H9 (cell line): ENCODE measurements at regions not wholly inside any gene's neighbourhood (a gene's known extent, or its start where the extent isn't known, plus 50 kb on each side); places are given as distances from the start of the nearest gene placed in this dataset.

Source experiments
- DNase-seq: peaks from one replicate; pipeline ENCODE4 v3.0.0-alpha.2; 2017
- H2AFZ ChIP-seq: one replicate; pipeline ENCODE4 v1.6.1; 2013; ENCODE audit warnings: mild to moderate bottlenecking, low read length, control low read depth, moderate library complexity
- H2AK5ac ChIP-seq: 2 replicates; pipeline ENCODE4 v1.6.1; 2013; ENCODE audit warnings: low read length, control low read depth, mixed read lengths; ENCODE audit not compliant: insufficient read length
- H2BK120ac ChIP-seq: one replicate; pipeline ENCODE4 v1.6.1; 2013; ENCODE audit warnings: low read depth, mild to moderate bottlenecking, low read length, control low read depth, inconsistent platforms; ENCODE audit not compliant: poor library complexity, severe bottlenecking
- H2BK12ac ChIP-seq: 2 replicates; pipeline ENCODE4 v1.6.1; 2013; ENCODE audit warnings: low read length, control low read depth, mixed read lengths, low read depth; ENCODE audit not compliant: insufficient read length
- H2BK15ac ChIP-seq: 2 replicates; pipeline ENCODE4 v1.6.1; 2013; ENCODE audit warnings: low read depth, low read length, control low read depth
- H2BK20ac ChIP-seq: one replicate; pipeline ENCODE4 v1.6.1; 2013; ENCODE audit warnings: low read depth, mild to moderate bottlenecking, low read length, control low read depth, inconsistent platforms; ENCODE audit not compliant: poor library complexity, severe bottlenecking
- H2BK5ac ChIP-seq: 2 replicates; pipeline ENCODE4 v1.6.1; 2013; ENCODE audit warnings: low read length, control low read depth, mixed read lengths; ENCODE audit not compliant: insufficient read length
- H3K14ac ChIP-seq: 2 replicates; pipeline ENCODE4 v1.6.1; 2013; ENCODE audit warnings: low read length, control low read depth; ENCODE audit not compliant: insufficient read depth
- H3K18ac ChIP-seq: 2 replicates; pipeline ENCODE4 v1.6.1; 2013; ENCODE audit warnings: low read depth, mild to moderate bottlenecking, mixed read lengths, low read length, control low read depth; ENCODE audit not compliant: insufficient read length
- H3K23ac ChIP-seq: 2 replicates; pipeline ENCODE4 v1.6.1; 2013; ENCODE audit warnings: low read length, control low read depth, mixed read lengths, low read depth; ENCODE audit not compliant: insufficient read length
- H3K23me2 ChIP-seq: 2 replicates; pipeline ENCODE4 v1.6.1; 2013; ENCODE audit warnings: low read depth, mild to moderate bottlenecking, mixed read lengths, low read length, control low read depth; ENCODE audit not compliant: insufficient read length, poor library complexity, severe bottlenecking
- H3K27ac ChIP-seq: 2 replicates; pipeline ENCODE4 v1.5.1; 2013; ENCODE audit warnings: low read length, control low read depth, mixed read lengths, low read depth; ENCODE audit not compliant: insufficient read length
- H3K27me3 ChIP-seq: 2 replicates; pipeline ENCODE4 v1.6.1; 2013; ENCODE audit warnings: low read length, control low read depth, inconsistent platforms; ENCODE audit not compliant: insufficient read depth
- H3K4ac ChIP-seq: 2 replicates; pipeline ENCODE4 v1.6.1; 2013; ENCODE audit warnings: low read depth, mild to moderate bottlenecking, control low read depth, inconsistent platforms, low read length, moderate library complexity
- H3K4me1 ChIP-seq: 2 replicates; pipeline ENCODE4 v1.6.1; 2013; ENCODE audit warnings: low read length, control low read depth, inconsistent platforms; ENCODE audit not compliant: insufficient read depth
- H3K4me2 ChIP-seq: 2 replicates; pipeline ENCODE4 v1.6.1; 2013; ENCODE audit warnings: low read length, control low read depth, mixed read lengths; ENCODE audit not compliant: insufficient read length, insufficient read depth
- H3K56ac ChIP-seq: 2 replicates; pipeline ENCODE4 v1.6.1; 2013; ENCODE audit warnings: low read depth, mild to moderate bottlenecking, mixed read lengths, low read length, control low read depth; ENCODE audit not compliant: insufficient read length
- H3K79me1 ChIP-seq: 2 replicates; pipeline ENCODE4 v1.6.1; 2013; ENCODE audit warnings: low read depth, mild to moderate bottlenecking, moderate library complexity, low read length, control low read depth, inconsistent platforms; ENCODE audit not compliant: insufficient read depth, poor library complexity, severe bottlenecking
- H3K79me2 ChIP-seq: 2 replicates; pipeline ENCODE4 v1.6.1; 2013; ENCODE audit warnings: low read length, control low read depth, inconsistent platforms; ENCODE audit not compliant: insufficient read depth
- H3K9ac ChIP-seq: 2 replicates; pipeline ENCODE4 v1.6.1; 2013; ENCODE audit warnings: low read length, control low read depth, mixed read lengths; ENCODE audit not compliant: insufficient read length; ENCODE audit errors: extremely low read depth
- H3K9me3 ChIP-seq: one replicate; pipeline ENCODE4 v1.6.1; 2013; ENCODE audit warnings: low read depth, low read length, inconsistent platforms; ENCODE audit not compliant: control insufficient read depth
- H3T11ph ChIP-seq: one replicate; pipeline ENCODE4 v1.6.1; 2013; ENCODE audit warnings: mild to moderate bottlenecking, low read length, control low read depth, inconsistent platforms
- H4K20me1 ChIP-seq: one replicate; pipeline ENCODE4 v1.6.1; 2013; ENCODE audit not compliant: control insufficient read depth, insufficient read length, insufficient read depth
- H4K5ac ChIP-seq: 2 replicates; pipeline ENCODE4 v1.6.1; 2013; ENCODE audit warnings: low read depth, mild to moderate bottlenecking, mixed read lengths, low read length, control low read depth; ENCODE audit not compliant: insufficient read length
- H4K8ac ChIP-seq: replicated peaks from 2 replicates; pipeline ENCODE4 v1.6.1; 2013; ENCODE audit warnings: low read length, control low read depth, mixed read lengths, low read depth; ENCODE audit not compliant: insufficient read length
- H4K91ac ChIP-seq: 2 replicates; pipeline ENCODE4 v1.6.1; 2013; ENCODE audit warnings: low read depth, mild to moderate bottlenecking, moderate library complexity, mixed read lengths, low read length, control low read depth; ENCODE audit not compliant: insufficient read length
- H3K27ac Mint-ChIP-seq, 3 experiments: 2 replicates in 2 of 3; 3 replicates in 1 of 3; pipeline ENCODE4 v1.8.0; 2020 to 2021; ENCODE audit warnings: mixed read lengths in 3 of 3, mild to moderate bottlenecking in 1 of 3, moderate library complexity in 1 of 3
- H3K27me3 Mint-ChIP-seq: 2 replicates; pipeline ENCODE4 v1.8.0; 2021; ENCODE audit warnings: low read depth, mild to moderate bottlenecking, moderate library complexity, mixed read lengths
- H3K36me3 Mint-ChIP-seq, 3 experiments: 2 replicates in 2 of 3; 3 replicates in 1 of 3; pipeline ENCODE4 v1.8.0; 2020 to 2021; ENCODE audit warnings: low read depth in 3 of 3, mixed read lengths in 3 of 3; ENCODE audit not compliant: insufficient read depth in 1 of 3
- H3K4me1 Mint-ChIP-seq, 2 experiments: 2 replicates each; pipeline ENCODE4 v1.8.0; 2020; ENCODE audit warnings: mixed read lengths in 2 of 2
- H3K4me3 Mint-ChIP-seq, 2 experiments: 2 replicates in 1 of 2; 3 replicates in 1 of 2; pipeline ENCODE4 v1.8.0; 2020 to 2021; ENCODE audit warnings: mild to moderate bottlenecking in 2 of 2, mixed read lengths in 2 of 2, moderate library complexity in 1 of 2
- H3K9me3 Mint-ChIP-seq, 2 experiments: 2 replicates in 1 of 2; 3 replicates in 1 of 2; pipeline ENCODE4 v1.8.0; 2020; ENCODE audit warnings: mild to moderate bottlenecking in 2 of 2, mixed read lengths in 2 of 2, moderate library complexity in 1 of 2
- WGBS: extraction: QIAGEN DNeasy Blood & Tissue Kit; methylation state at CpG from one replicate; pipeline ENCODE4 v1.1.7; 2013; ENCODE audit warnings: missing lambda C conversion rate, low lambda C conversion rate, mixed read lengths; ENCODE audit not compliant: insufficient read length; ENCODE audit errors: extremely low coverage; 5-methylcytosine and 5-hydroxymethylcytosine counted together
- TF ChIP-seq, protein P1 (sequence below): fragments of 200-600 bp; sonication (generic); conservative IDR thresholded peaks from 3 replicates; pipeline ENCODE4 v1.8.0; 2021; ENCODE audit warnings: antibody characterized with exemption, mild to moderate bottlenecking

DNA sequence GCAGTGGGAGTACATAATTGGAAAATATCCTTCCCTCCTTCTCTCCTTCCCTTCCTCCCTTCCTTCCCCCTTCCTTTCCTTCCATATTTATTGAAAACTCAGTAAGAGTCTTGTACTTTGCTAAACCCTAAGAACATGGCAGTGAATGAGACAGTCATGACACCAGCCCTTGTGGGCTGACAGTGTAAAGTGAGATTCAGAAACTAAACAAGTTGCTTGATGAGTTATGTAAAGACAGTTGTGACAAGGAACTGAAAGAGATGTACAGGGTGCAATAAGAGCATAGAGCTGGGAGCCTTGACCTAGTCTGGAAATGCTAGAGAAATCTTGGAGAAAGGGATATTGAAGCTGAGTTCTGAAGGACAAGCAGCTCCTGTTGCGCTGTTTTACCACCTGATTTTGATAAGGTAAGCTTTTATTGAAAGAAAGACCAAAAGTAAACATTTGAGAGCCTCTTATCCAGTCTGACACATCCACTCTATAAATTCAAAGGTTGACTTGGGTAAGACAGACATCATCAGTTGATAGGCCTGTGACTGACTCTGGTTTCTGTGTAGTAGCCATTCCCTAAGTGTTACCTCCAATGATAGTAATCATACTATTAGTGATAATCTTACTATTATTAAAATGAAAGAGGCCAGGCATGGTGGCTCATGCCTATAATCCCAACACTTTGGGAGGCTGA, 66.5 kb upstream of the SKOR2 start:
- no peaks in the 10 kb centered on the region for H3K79me2 ChIP-seq
- no peaks in the 10 kb centered on the region for H3K23me2 ChIP-seq
- H2BK20ac ChIP-seq, result no peak overlapping the region
- no peaks in the 10 kb centered on the region for H3K4me1 Mint-ChIP-seq
- H3K9ac ChIP-seq, result no peak overlapping the region
- no peak overlapping the region for H4K8ac ChIP-seq
- H2BK12ac ChIP-seq, result no peak overlapping the region
- no peaks in the 10 kb centered on the region for H3K9me3 ChIP-seq
- H3K4ac ChIP-seq, result no peak overlapping the region
- no peak overlapping the region for H3K27ac ChIP-seq
- H2BK120ac ChIP-seq, result no peak overlapping the region
- H2AFZ ChIP-seq, result no peak overlapping the region
- no peak overlapping the region for H4K91ac ChIP-seq
- H3K27me3 Mint-ChIP-seq, result peaks cover 17% of the 10 kb centered on the region
- no peaks in the 10 kb centered on the region for H3K9me3 Mint-ChIP-seq
- no peak overlapping the region for H2BK5ac ChIP-seq
- H3K23ac ChIP-seq, result no peak overlapping the region
- H3K56ac ChIP-seq, result no peak overlapping the region
- no peaks in the 10 kb centered on the region; a peak in 1 of 7 replicates for H3K36me3 Mint-ChIP-seq
- no peak overlapping the region for H4K5ac ChIP-seq
- H3K14ac ChIP-seq, result no peak overlapping the region
- H3K27me3 ChIP-seq, result no peaks in the 10 kb centered on the region
- H3K18ac ChIP-seq, result no peak overlapping the region
- no peak overlapping the region for H3K4me2 ChIP-seq
- H2BK15ac ChIP-seq, result no peak overlapping the region
- WGBS, result no CpG with 5 or more reads among the region's 1 CpG
- TF ChIP-seq, protein P1, sequence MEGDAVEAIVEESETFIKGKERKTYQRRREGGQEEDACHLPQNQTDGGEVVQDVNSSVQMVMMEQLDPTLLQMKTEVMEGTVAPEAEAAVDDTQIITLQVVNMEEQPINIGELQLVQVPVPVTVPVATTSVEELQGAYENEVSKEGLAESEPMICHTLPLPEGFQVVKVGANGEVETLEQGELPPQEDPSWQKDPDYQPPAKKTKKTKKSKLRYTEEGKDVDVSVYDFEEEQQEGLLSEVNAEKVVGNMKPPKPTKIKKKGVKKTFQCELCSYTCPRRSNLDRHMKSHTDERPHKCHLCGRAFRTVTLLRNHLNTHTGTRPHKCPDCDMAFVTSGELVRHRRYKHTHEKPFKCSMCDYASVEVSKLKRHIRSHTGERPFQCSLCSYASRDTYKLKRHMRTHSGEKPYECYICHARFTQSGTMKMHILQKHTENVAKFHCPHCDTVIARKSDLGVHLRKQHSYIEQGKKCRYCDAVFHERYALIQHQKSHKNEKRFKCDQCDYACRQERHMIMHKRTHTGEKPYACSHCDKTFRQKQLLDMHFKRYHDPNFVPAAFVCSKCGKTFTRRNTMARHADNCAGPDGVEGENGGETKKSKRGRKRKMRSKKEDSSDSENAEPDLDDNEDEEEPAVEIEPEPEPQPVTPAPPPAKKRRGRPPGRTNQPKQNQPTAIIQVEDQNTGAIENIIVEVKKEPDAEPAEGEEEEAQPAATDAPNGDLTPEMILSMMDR, result no peak
- H2AK5ac ChIP-seq, result no peak overlapping the region
- H4K20me1 ChIP-seq, result no peaks in the 10 kb centered on the region
- no peak overlapping the region for H3T11ph ChIP-seq
- no peaks in the 10 kb centered on the region for H3K79me1 ChIP-seq
- no peaks in the 10 kb centered on the region for H3K4me1 ChIP-seq
- H3K27ac Mint-ChIP-seq, result no peak overlapping the region
- no peak overlapping the region for H3K4me3 Mint-ChIP-seq
- DNase-seq, result no peak
